ENCODE measurements at regions not wholly inside any gene's neighbourhood (a gene's known extent, or its start where the extent isn't known, plus 50 kb on each side); places are given as distances from the start of the nearest gene placed in this dataset.
"Not testable (repeated sequence)": the region's sequence is repeated elsewhere in the genome, so short reads cannot be mapped to it uniquely, and the experiment has no call there.

- Histone ChIP-seq H3K4me2 (no peak overlapping the region), H3K4me1 (no peaks in the 10 kb centered on the region), H3K9me3 (no peaks in the 10 kb centered on the region), H3K36me3 (no peaks in the 10 kb centered on the region), H4K20me1 (no peaks in the 10 kb centered on the region), H3K27ac (no peak overlapping the region), H3K9ac (no peak overlapping the region), H3K27me3 (no peaks in the 10 kb centered on the region), H3K4me3 (no peak overlapping the region)
- no peak for TF ChIP-seq Cebpa-rat (IDR thresholded peaks at IDR 0.05)
These were observed 586.9 kb downstream of the TMA16 start for GRCh38 chr4:164081371-164081770.

GRCh38 chr4:164081801-164082200 is 587.3 kb downstream of the TMA16 start:
- Histone ChIP-seq H3K9me3 (no peaks in the 10 kb centered on the region), H3K4me1 (no peaks in the 10 kb centered on the region), H3K27me3 (no peaks in the 10 kb centered on the region), H4K20me1 (no peaks in the 10 kb centered on the region), H3K4me3 (no peak overlapping the region), H3K4me2 (no peak overlapping the region), H3K9ac (no peak overlapping the region), H3K27ac (no peak overlapping the region), H3K36me3 (no peaks in the 10 kb centered on the region)
- no peak for TF ChIP-seq Cebpa-rat (IDR thresholded peaks at IDR 0.05)

- no peaks in the 10 kb centered on the region for H3K9me3 ChIP-seq
- H3K4me1 ChIP-seq: no peaks in the 10 kb centered on the region
- no peak overlapping the region for H3K27ac ChIP-seq
- H3K4me3 ChIP-seq: no peak overlapping the region
- H3K4me2 ChIP-seq: no peak overlapping the region
- no peaks in the 10 kb centered on the region for H4K20me1 ChIP-seq
- no peaks in the 10 kb centered on the region for H3K36me3 ChIP-seq
- H3K9ac ChIP-seq: no peak overlapping the region
- H3K27me3 ChIP-seq: no peaks in the 10 kb centered on the region
- no peak for TF ChIP-seq Cebpa-rat (IDR thresholded peaks at IDR 0.05)
These were observed 593.2 kb downstream of the TMA16 start for GRCh38 chr4:164087733-164088132.

- TF ChIP-seq Cebpa-rat (IDR thresholded peaks at IDR 0.05): no peak
- no peaks in the 10 kb centered on the region for H3K27me3 ChIP-seq
These were observed 601.0 kb downstream of the TMA16 start for GRCh38 chr4:164095313-164096110.

GRCh38 chr4:164096766-164097518 is 602.5 kb downstream of the TMA16 start:
- Histone ChIP-seq H4K20me1 (no peaks in the 10 kb centered on the region), H3K27ac (no peak overlapping the region), H3K36me3 (no peaks in the 10 kb centered on the region), H3K27me3 (no peaks in the 10 kb centered on the region), H3K4me1 (no peaks in the 10 kb centered on the region), H3K9me3 (no peaks in the 10 kb centered on the region), H3K9ac (no peak overlapping the region), H3K4me2 (no peak overlapping the region), H3K4me3 (no peak overlapping the region)
- no peak for TF ChIP-seq Cebpa-rat (IDR thresholded peaks at IDR 0.05)

More at GRCh38 chr4:164095313-164096110, 601.0 kb downstream of the TMA16 start:
- Histone ChIP-seq H3K36me3 (no peaks in the 10 kb centered on the region), H4K20me1 (no peaks in the 10 kb centered on the region), H3K4me3 (no peak overlapping the region), H3K9ac (no peak overlapping the region), H3K4me2 (no peak overlapping the region), H3K27ac (no peak overlapping the region), H3K9me3 (no peaks in the 10 kb centered on the region), H3K4me1 (no peaks in the 10 kb centered on the region)

- not testable (repeated sequence) for H3K4me1 ChIP-seq, H3K4me2 ChIP-seq
These were observed 606.4 kb downstream of the TMA16 start for GRCh38 chr4:164100741-164101365.

GRCh38 chr4:164108971-164109370 is 614.5 kb downstream of the TMA16 start:
- H3K27me3 ChIP-seq: no peaks in the 10 kb centered on the region
- TF ChIP-seq Cebpa-rat (IDR thresholded peaks at IDR 0.05): no peak

More at GRCh38 chr4:164100741-164101365, 606.4 kb downstream of the TMA16 start:
- not testable (repeated sequence) for H3K4me3 ChIP-seq, H3K9ac ChIP-seq, H3K27me3 ChIP-seq, H3K27ac ChIP-seq, H4K20me1 ChIP-seq, H3K36me3 ChIP-seq, H3K9me3 ChIP-seq

GRCh38 chr4:164109503-164109902 is 615.0 kb downstream of the TMA16 start:
- no peaks in the 10 kb centered on the region for H3K9me3 ChIP-seq
- H3K4me3 ChIP-seq: no peak overlapping the region
- no peaks in the 10 kb centered on the region for H3K4me1 ChIP-seq
- no peaks in the 10 kb centered on the region for H3K27me3 ChIP-seq
- no peaks in the 10 kb centered on the region for H4K20me1 ChIP-seq
- H3K4me2 ChIP-seq: no peak overlapping the region
- no peak for TF ChIP-seq Cebpa-rat (IDR thresholded peaks at IDR 0.05)
- no peak overlapping the region for H3K27ac ChIP-seq
- no peaks in the 10 kb centered on the region for H3K36me3 ChIP-seq
- H3K9ac ChIP-seq: no peak overlapping the region

More at GRCh38 chr4:164108971-164109370, 614.5 kb downstream of the TMA16 start:
- Histone ChIP-seq H3K4me3 (no peak overlapping the region), H3K27ac (no peak overlapping the region), H3K36me3 (no peaks in the 10 kb centered on the region), H3K9me3 (no peaks in the 10 kb centered on the region), H3K9ac (no peak overlapping the region), H4K20me1 (no peaks in the 10 kb centered on the region), H3K4me2 (no peak overlapping the region), H3K4me1 (no peaks in the 10 kb centered on the region)

- no peaks in the 10 kb centered on the region for H3K4me1 ChIP-seq
- TF ChIP-seq Cebpa-rat (IDR thresholded peaks at IDR 0.05): no peak
- no peaks in the 10 kb centered on the region for H3K9me3 ChIP-seq
- no peaks in the 10 kb centered on the region for H4K20me1 ChIP-seq
- H3K9ac ChIP-seq: no peak overlapping the region
- H3K27ac ChIP-seq: no peak overlapping the region
- H3K36me3 ChIP-seq: no peaks in the 10 kb centered on the region
- H3K4me2 ChIP-seq: no peak overlapping the region
- no peak overlapping the region for H3K4me3 ChIP-seq
- H3K27me3 ChIP-seq: no peaks in the 10 kb centered on the region
These were observed 620.7 kb downstream of the TMA16 start for GRCh38 chr4:164115236-164115635.

GRCh38 chr4:164116286-164116685 is 621.8 kb downstream of the TMA16 start:
- no peaks in the 10 kb centered on the region for H3K27me3 ChIP-seq
- H3K4me1 ChIP-seq: no peaks in the 10 kb centered on the region
- no peak overlapping the region for H3K9ac ChIP-seq
- H3K36me3 ChIP-seq: no peaks in the 10 kb centered on the region
- H3K27ac ChIP-seq: no peak overlapping the region
- H3K9me3 ChIP-seq: no peaks in the 10 kb centered on the region
- no peaks in the 10 kb centered on the region for H4K20me1 ChIP-seq
- H3K4me2 ChIP-seq: no peak overlapping the region
- H3K4me3 ChIP-seq: no peak overlapping the region
- no peak for TF ChIP-seq Cebpa-rat (IDR thresholded peaks at IDR 0.05)

Measured in BLaER1 (cell line).